ENCODE measurements at regions not wholly inside any gene's neighbourhood (a gene's known extent, or its start where the extent isn't known, plus 50 kb on each side); places are given as distances from the start of the nearest gene placed in this dataset.

- Mint-ChIP-seq H3K27ac (no peak overlapping the region), H3K9me3 (no peaks in the 10 kb centered on the region)
- CTCF ChIA-PET, result no interaction called here
These were observed 277.0 kb upstream of the PLSCR5 start for GRCh38 chr3:146881966-146882760.

GRCh38 chr3:146881356-146881755 is 276.2 kb upstream of the PLSCR5 start:
- H3K27me3 Mint-ChIP-seq (ENCODE audit: low read depth), result no peaks in the 10 kb centered on the region
- CTCF ChIA-PET, result no interaction called here
- ATAC-seq, result no peak
- POLR2A ChIA-PET, result no interaction called here
- H3K27ac Mint-ChIP-seq, result no peak overlapping the region
- H3K36me3 Mint-ChIP-seq, result no peaks in the 10 kb centered on the region
- DNase-seq (ENCODE audit: low spot score), result no peak
- no peaks in the 10 kb centered on the region for H3K9me3 Mint-ChIP-seq
- H3K4me3 Mint-ChIP-seq, result no peak overlapping the region
- no peaks in the 10 kb centered on the region; the same call in 1 of the 2 replicates for H3K4me1 Mint-ChIP-seq
- TF ChIP-seq ARID4B (CRISPR knock-in tag; IDR thresholded peaks at IDR 0.05; ENCODE audit: borderline replicate concordance), result no peak
- no peak for TF ChIP-seq ZNF416 (CRISPR knock-in tag; IDR thresholded peaks at IDR 0.05)
- no peak for TF ChIP-seq ELF4 (CRISPR knock-in tag; IDR thresholded peaks at IDR 0.05; ENCODE audit: low read depth)
- TF ChIP-seq TEAD1 (CRISPR knock-in tag; IDR thresholded peaks at IDR 0.05), result no peak
- no peak for TF ChIP-seq ATF6 (CRISPR knock-in tag; IDR thresholded peaks at IDR 0.05)
- TF ChIP-seq GABPB1 (CRISPR knock-in tag; IDR thresholded peaks at IDR 0.05), result no peak
- TF ChIP-seq USF2 (CRISPR knock-in tag; IDR thresholded peaks at IDR 0.05), result no peak

More at GRCh38 chr3:146881966-146882760, 277.0 kb upstream of the PLSCR5 start:
- POLR2A ChIA-PET, result no interaction called here
- H3K27me3 Mint-ChIP-seq (ENCODE audit: low read depth), result no peaks in the 10 kb centered on the region
- no peaks in the 10 kb centered on the region; the same call in 1 of the 2 replicates for H3K4me1 Mint-ChIP-seq
- no peak for TF ChIP-seq USF1 (CRISPR knock-in tag; IDR thresholded peaks at IDR 0.05)
- no peak for TF ChIP-seq ZNF423 (CRISPR knock-in tag; IDR thresholded peaks at IDR 0.05)
- no peak for TF ChIP-seq JUN (CRISPR knock-in tag; IDR thresholded peaks at IDR 0.05)
- TF ChIP-seq TCF7 (CRISPR knock-in tag; IDR thresholded peaks at IDR 0.05; ENCODE audit: low read depth), result no peak
- no peak for TF ChIP-seq SOX15 (CRISPR knock-in tag; IDR thresholded peaks at IDR 0.05)
- no peak for TF ChIP-seq NFYB (CRISPR knock-in tag; conservative IDR thresholded peaks at IDR 0.05; ENCODE audit: low read depth)
- TF ChIP-seq MAX (CRISPR knock-in tag; IDR thresholded peaks at IDR 0.05), result no peak
- TF ChIP-seq, protein P1, sequence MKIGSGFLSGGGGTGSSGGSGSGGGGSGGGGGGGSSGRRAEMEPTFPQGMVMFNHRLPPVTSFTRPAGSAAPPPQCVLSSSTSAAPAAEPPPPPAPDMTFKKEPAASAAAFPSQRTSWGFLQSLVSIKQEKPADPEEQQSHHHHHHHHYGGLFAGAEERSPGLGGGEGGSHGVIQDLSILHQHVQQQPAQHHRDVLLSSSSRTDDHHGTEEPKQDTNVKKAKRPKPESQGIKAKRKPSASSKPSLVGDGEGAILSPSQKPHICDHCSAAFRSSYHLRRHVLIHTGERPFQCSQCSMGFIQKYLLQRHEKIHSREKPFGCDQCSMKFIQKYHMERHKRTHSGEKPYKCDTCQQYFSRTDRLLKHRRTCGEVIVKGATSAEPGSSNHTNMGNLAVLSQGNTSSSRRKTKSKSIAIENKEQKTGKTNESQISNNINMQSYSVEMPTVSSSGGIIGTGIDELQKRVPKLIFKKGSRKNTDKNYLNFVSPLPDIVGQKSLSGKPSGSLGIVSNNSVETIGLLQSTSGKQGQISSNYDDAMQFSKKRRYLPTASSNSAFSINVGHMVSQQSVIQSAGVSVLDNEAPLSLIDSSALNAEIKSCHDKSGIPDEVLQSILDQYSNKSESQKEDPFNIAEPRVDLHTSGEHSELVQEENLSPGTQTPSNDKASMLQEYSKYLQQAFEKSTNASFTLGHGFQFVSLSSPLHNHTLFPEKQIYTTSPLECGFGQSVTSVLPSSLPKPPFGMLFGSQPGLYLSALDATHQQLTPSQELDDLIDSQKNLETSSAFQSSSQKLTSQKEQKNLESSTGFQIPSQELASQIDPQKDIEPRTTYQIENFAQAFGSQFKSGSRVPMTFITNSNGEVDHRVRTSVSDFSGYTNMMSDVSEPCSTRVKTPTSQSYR (CRISPR knock-in tag; IDR thresholded peaks at IDR 0.05), result no peak
- TF ChIP-seq HMGA2 (CRISPR knock-in tag; IDR thresholded peaks at IDR 0.05), result no peak
- TF ChIP-seq GABPB1 (CRISPR knock-in tag; IDR thresholded peaks at IDR 0.05), result no peak
- TF ChIP-seq, protein P2, sequence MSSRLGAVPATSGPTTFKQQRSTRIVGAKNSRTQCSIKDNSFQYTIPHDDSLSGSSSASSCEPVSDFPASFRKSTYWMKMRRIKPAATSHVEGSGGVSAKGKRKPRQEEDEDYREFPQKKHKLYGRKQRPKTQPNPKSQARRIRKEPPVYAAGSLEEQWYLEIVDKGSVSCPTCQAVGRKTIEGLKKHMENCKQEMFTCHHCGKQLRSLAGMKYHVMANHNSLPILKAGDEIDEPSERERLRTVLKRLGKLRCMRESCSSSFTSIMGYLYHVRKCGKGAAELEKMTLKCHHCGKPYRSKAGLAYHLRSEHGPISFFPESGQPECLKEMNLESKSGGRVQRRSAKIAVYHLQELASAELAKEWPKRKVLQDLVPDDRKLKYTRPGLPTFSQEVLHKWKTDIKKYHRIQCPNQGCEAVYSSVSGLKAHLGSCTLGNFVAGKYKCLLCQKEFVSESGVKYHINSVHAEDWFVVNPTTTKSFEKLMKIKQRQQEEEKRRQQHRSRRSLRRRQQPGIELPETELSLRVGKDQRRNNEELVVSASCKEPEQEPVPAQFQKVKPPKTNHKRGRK (CRISPR knock-in tag; IDR thresholded peaks at IDR 0.05; ENCODE audit: borderline replicate concordance), result no peak
- no peak for TF ChIP-seq GRHL2 (CRISPR knock-in tag; IDR thresholded peaks at IDR 0.05; ENCODE audit: insufficient replicate concordance, severe bottlenecking)
- TF ChIP-seq, protein P3, sequence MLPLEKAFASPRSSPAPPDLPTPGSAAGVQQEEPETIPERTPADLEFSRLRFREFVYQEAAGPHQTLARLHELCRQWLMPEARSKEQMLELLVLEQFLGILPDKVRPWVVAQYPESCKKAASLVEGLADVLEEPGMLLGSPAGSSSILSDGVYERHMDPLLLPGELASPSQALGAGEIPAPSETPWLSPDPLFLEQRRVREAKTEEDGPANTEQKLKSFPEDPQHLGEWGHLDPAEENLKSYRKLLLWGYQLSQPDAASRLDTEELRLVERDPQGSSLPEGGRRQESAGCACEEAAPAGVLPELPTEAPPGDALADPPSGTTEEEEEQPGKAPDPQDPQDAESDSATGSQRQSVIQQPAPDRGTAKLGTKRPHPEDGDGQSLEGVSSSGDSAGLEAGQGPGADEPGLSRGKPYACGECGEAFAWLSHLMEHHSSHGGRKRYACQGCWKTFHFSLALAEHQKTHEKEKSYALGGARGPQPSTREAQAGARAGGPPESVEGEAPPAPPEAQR (CRISPR knock-in tag; IDR thresholded peaks at IDR 0.05), result no peak
- TF ChIP-seq TEAD1 (CRISPR knock-in tag; IDR thresholded peaks at IDR 0.05), result no peak
- H3K4me3 Mint-ChIP-seq, result no peak overlapping the region
- ATAC-seq, result no peak
- H3K36me3 Mint-ChIP-seq, result no peaks in the 10 kb centered on the region
- DNase-seq (ENCODE audit: low spot score), result no peak

Measured in WTC11 (cell line).